GM18907 (cell line): ENCODE measurements at regions not wholly inside any gene's neighbourhood (a gene's known extent, or its start where the extent isn't known, plus 50 kb on each side); places are given as distances from the start of the nearest gene placed in this dataset.
A peak's percentile ranks its signal among the peaks of the same experiment; 100 is the strongest.
"Not testable (repeated sequence)": the region's sequence is repeated elsewhere in the genome, so short reads cannot be mapped to it uniquely, and the experiment has no call there.

ENCODE experiments used
- ATAC-seq: cut with Tn5 transposase; IDR thresholded peaks from one replicate; pipeline ENCODE4 v1.9.1; 2021; ENCODE audit warnings: mild to moderate bottlenecking, moderate library complexity; ENCODE audit not compliant: unreplicated experiment

- ATAC-seq = no peak
Measured at GRCh38 chr15:35211240-35211902, 126.3 kb upstream of the NANOGP8 start.

GRCh38 chr15:35210370-35210769, 125.3 kb upstream of the NANOGP8 start:
- ATAC-seq = no peak

GRCh38 chr15:35209838-35210237, 124.7 kb upstream of the NANOGP8 start:
- no peak for ATAC-seq

- ATAC-seq = no peak
Measured at GRCh38 chr15:35208353-35208752, 123.3 kb upstream of the NANOGP8 start.

GRCh38 chr15:35206060-35206675, 121.1 kb upstream of the NANOGP8 start:
- no peak for ATAC-seq

GRCh38 chr15:35198197-35198596, 113.1 kb upstream of the NANOGP8 start:
- ATAC-seq = no peak

GRCh38 chr15:35197754-35198153, 112.7 kb upstream of the NANOGP8 start:
- ATAC-seq = no peak

GRCh38 chr15:35197306-35197705, 112.2 kb upstream of the NANOGP8 start:
- no peak for ATAC-seq

- ATAC-seq = no peak
Measured at GRCh38 chr15:35196273-35196672, 111.2 kb upstream of the NANOGP8 start.

- ATAC-seq = no peak
Measured at GRCh38 chr15:35195649-35196048, 110.6 kb upstream of the NANOGP8 start.

GRCh38 chr15:35195031-35195430, 109.9 kb upstream of the NANOGP8 start:
- no peak for ATAC-seq

GRCh38 chr15:35194296-35194695, 109.2 kb upstream of the NANOGP8 start:
- no peak for ATAC-seq

- no peak for ATAC-seq
Measured at GRCh38 chr15:35191783-35192182, 106.7 kb upstream of the NANOGP8 start.

GRCh38 chr15:35186346-35186745, 101.3 kb upstream of the NANOGP8 start:
- no peak for ATAC-seq

- ATAC-seq = no peak
Measured at GRCh38 chr15:35184646-35185045, 99.6 kb upstream of the NANOGP8 start.

GRCh38 chr15:35182841-35183479, 97.9 kb upstream of the NANOGP8 start:
- peak; percentile 96 for ATAC-seq

GRCh38 chr15:35181538-35181937, 96.4 kb upstream of the NANOGP8 start:
- ATAC-seq = peak; percentile 64

GRCh38 chr15:35179739-35180138, 94.6 kb upstream of the NANOGP8 start:
- ATAC-seq = no peak

GRCh38 chr15:35178186-35178585, 93.1 kb upstream of the NANOGP8 start:
- not testable (repeated sequence) for ATAC-seq

GRCh38 chr15:35174948-35175347, 89.9 kb upstream of the NANOGP8 start:
- no peak for ATAC-seq

- no peak for ATAC-seq
Measured at GRCh38 chr15:35173444-35174118, 88.5 kb upstream of the NANOGP8 start.

GRCh38 chr15:35170207-35170606, 85.1 kb upstream of the NANOGP8 start:
- ATAC-seq = no peak
